ENCODE measurements at regions not wholly inside any gene's neighbourhood (a gene's known extent, or its start where the extent isn't known, plus 50 kb on each side); places are given as distances from the start of the nearest gene placed in this dataset.

- dilution Hi-C loops (cut with MboI; ENCODE audit: extremely low pct_ligation_motif_present, low sequenced_read_pairs), result no loop called here
- intact Hi-C loops (cut with micrococcal nuclease), result no loop called here
- H3K36me3 ChIP-seq (ENCODE audit: control insufficient read depth in 2 of 2, extremely low read depth in 1 of 2, insufficient read depth in 2 of 2, low read length in 2 of 2), result no peaks in the 10 kb centered on the region
- no peak for FAIRE-seq
- ChIA-PET POLR2A (no interaction called here), CTCF (no interaction called here)
- H3K4me1 ChIP-seq (ENCODE audit: control insufficient read depth, extremely low read depth, insufficient read depth, low read length), result no peaks in the 10 kb centered on the region
- no peak overlapping the region for H2AFZ ChIP-seq (ENCODE audit: low read depth, low read length)
- H3K27me3 ChIP-seq (ENCODE audit: control insufficient read depth in 2 of 2, insufficient read depth in 2 of 2, low read length in 2 of 2), result peaks cover 0 to 3% of the 10 kb centered on the region in 2 experiments
- H4K20me1 ChIP-seq (replicated peaks; ENCODE audit: control insufficient read depth, extremely low read depth, insufficient read depth, low read length), result no peaks in the 10 kb centered on the region
- TF ChIP-seq MYC (IDR thresholded peaks at IDR 0.05; ENCODE audit: low read depth, low read length) (no peak), POLR2AphosphoS5 (IDR thresholded peaks at IDR 0.05; ENCODE audit: insufficient read depth, low read depth, low read length) (no peak), EZH2 (IDR thresholded peaks at IDR 0.05; ENCODE audit: borderline replicate concordance, low read depth, low read length, severe bottlenecking) (no peak), POLR2A (IDR thresholded peaks at IDR 0.05; ENCODE audit: low read depth, low read length) (no peak), GATA2 (IDR thresholded peaks at IDR 0.05; ENCODE audit: insufficient read depth, insufficient read length, low read depth, low read length) (no peak), FOS (IDR thresholded peaks at IDR 0.05; ENCODE audit: borderline replicate concordance, insufficient read depth, low read length) (no peak), JUN (IDR thresholded peaks at IDR 0.05; ENCODE audit: borderline replicate concordance, insufficient read depth, insufficient read length, low read depth) (no peak), CTCF (IDR thresholded peaks at IDR 0.05; ENCODE audit: extremely low read depth in 1 of 2, insufficient read depth in 1 of 2, low read depth in 1 of 2, low read length in 2 of 2) (no peak)
- H3K9me1 ChIP-seq (replicated peaks; ENCODE audit: control insufficient read depth, extremely low read depth, insufficient read depth, low read length), result no peaks in the 10 kb centered on the region
- no TSS peak for BruUV-seq (replicated peaks)
- DNase-seq (ENCODE audit: low read depth, low spot score), result peak; percentile 13
- H3K27ac ChIP-seq (ENCODE audit: insufficient read depth, low read depth, low read length), result no peak overlapping the region
- H3K9me3 ChIP-seq (replicated peaks; ENCODE audit: control insufficient read depth, insufficient read depth, low read length), result no peaks in the 10 kb centered on the region
- no peaks in the 10 kb centered on the region for H3K79me2 ChIP-seq (ENCODE audit: control insufficient read depth, insufficient read depth, low read length)
- H3K9ac ChIP-seq (replicated peaks; ENCODE audit: extremely low read depth, insufficient read depth, low read length), result no peak overlapping the region
- no peak overlapping the region for H3K4me3 ChIP-seq (replicated peaks in 1 of 3; ENCODE audit: insufficient read depth in 1 of 3, low read depth in 1 of 3, low read length in 3 of 3)
- no peak overlapping the region for H3K4me2 ChIP-seq (ENCODE audit: insufficient read depth, low read length)
Measured at GRCh38 chrX:46216406-46216805, 328.8 kb downstream of the ZNF674 start.
